Spleen (tissue), 7 donors: ENCODE measurements at regions not wholly inside any gene's neighbourhood (a gene's known extent, or its start where the extent isn't known, plus 50 kb on each side); places are given as distances from the start of the nearest gene placed in this dataset.

Experiments
- POLR2A ChIP-seq, 3 donors: fragments of 450-650 bp; IDR thresholded peaks; one replicate each; pipeline ENCODE4 v1.5.1; 2017; ENCODE audit warnings: antibody characterized with exemption in 3 of 3, mild to moderate bottlenecking in 1 of 3
- TF ChIP-seq, protein P1 (sequence below), 11 experiments: fragments of 200-600 bp in 7 of 11; fragments of 450-650 bp in 4 of 11; sonication (generic) in 4 of 11; IDR thresholded peaks in 8 of 11; conservative IDR thresholded peaks in 3 of 11; 1 replicate in 7 of 11; 2 replicates in 4 of 11; pipeline versions ENCODE4 v1.4.0 to v1.8.0; 2016 to 2021; ENCODE audit warnings: antibody characterized with exemption in 11 of 11, inconsistent platforms in 4 of 11, mild to moderate bottlenecking in 1 of 11
- donor health status: DM: no; HTN: no; CAD: no; lungs with moderate emphysema.
- donor health status: DM: no; HTN: no; CAD: no.
- donor health status: DM: no; HTN: no; CAD: no.

GRCh38 chr11:101765932-101766331 lies 148.9 kb upstream of the CEP126 start:
- no peak for TF ChIP-seq POLR2A (IDR thresholded peaks at IDR 0.05)
- TF ChIP-seq, protein P1, sequence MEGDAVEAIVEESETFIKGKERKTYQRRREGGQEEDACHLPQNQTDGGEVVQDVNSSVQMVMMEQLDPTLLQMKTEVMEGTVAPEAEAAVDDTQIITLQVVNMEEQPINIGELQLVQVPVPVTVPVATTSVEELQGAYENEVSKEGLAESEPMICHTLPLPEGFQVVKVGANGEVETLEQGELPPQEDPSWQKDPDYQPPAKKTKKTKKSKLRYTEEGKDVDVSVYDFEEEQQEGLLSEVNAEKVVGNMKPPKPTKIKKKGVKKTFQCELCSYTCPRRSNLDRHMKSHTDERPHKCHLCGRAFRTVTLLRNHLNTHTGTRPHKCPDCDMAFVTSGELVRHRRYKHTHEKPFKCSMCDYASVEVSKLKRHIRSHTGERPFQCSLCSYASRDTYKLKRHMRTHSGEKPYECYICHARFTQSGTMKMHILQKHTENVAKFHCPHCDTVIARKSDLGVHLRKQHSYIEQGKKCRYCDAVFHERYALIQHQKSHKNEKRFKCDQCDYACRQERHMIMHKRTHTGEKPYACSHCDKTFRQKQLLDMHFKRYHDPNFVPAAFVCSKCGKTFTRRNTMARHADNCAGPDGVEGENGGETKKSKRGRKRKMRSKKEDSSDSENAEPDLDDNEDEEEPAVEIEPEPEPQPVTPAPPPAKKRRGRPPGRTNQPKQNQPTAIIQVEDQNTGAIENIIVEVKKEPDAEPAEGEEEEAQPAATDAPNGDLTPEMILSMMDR (IDR thresholded peaks at IDR 0.05 in 8 of 11, conservative IDR thresholded peaks at IDR 0.05 in 3 of 11) = no peak
